Fibroblast of the aortic adventitia (primary cell): ENCODE measurements at regions not wholly inside any gene's neighbourhood (a gene's known extent, or its start where the extent isn't known, plus 50 kb on each side); places are given as distances from the start of the nearest gene placed in this dataset.

Experiments
- DNase-seq: peaks from one replicate; pipeline ENCODE4 v3.0.0-alpha.2; 2010; ENCODE audit warnings: low read depth
- H3K4me3 ChIP-seq: 2 replicates; pipeline ENCODE4 v1.5.1; 2011; ENCODE audit warnings: low read depth, mild to moderate bottlenecking, control low read depth, low read length, moderate library complexity
- CTCF ChIP-seq: IDR thresholded peaks from 2 replicates; pipeline ENCODE4 v1.5.1; 2011; ENCODE audit warnings: mild to moderate bottlenecking, low read length, control low read depth, inconsistent platforms; ENCODE audit not compliant: insufficient read depth

GRCh38 chr5:173480896-173481295, 135.6 kb downstream of the BOD1 start:
- no peak for TF ChIP-seq CTCF
- no peak for DNase-seq
- no peak overlapping the region for H3K4me3 ChIP-seq

DNA sequence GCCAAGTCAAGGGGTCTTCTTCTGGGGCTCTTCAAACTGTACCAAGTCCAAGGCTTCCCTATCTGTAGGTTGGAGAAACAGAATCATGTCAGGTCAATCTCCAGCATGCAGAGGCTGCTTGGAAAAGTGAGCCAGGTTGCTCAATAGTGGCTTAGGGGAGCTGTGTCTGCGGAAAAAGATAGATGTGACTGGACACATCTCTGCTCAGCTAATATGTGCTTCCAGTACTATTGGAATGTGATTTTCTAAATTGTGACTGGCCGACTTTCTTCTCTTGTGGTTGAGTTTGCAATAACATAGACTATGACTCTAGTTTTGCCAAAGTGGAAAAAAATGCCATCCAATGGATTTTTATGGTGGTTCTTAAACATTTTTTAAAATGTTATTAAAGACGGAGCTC, 136.7 kb downstream of the BOD1 start:
- no peak overlapping the region for H3K4me3 ChIP-seq
- TF ChIP-seq CTCF, result no peak
- peak; percentile 41 for DNase-seq

GRCh38 chr5:173477345-173478040, 139.0 kb downstream of the BOD1 start:
- H3K4me3 ChIP-seq, result no peak overlapping the region
- no peak for TF ChIP-seq CTCF

DNA sequence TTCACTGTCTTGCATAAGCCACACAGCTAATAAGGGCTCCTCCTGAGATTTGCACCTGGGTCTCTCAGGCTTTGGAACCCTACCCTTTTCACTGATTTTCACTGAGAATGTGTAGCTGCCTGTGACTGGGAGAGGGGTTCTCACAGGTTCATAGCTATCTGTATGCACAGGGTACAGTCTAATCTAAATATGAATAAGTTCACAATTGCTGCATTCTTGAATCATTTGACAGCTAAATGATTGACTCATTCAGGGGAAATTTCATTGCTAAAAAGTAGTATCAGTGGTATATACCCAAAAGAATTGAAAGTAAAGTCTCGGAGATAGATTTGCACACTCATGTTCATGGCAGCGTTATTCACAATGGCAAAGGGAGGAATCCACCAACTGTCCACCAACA, 140.7 kb downstream of the BOD1 start:
- DNase-seq, result no peak
- H3K4me3 ChIP-seq, result no peak overlapping the region
- TF ChIP-seq CTCF, result no peak

More at GRCh38 chr5:173477345-173478040, 139.0 kb downstream of the BOD1 start:
- peak; percentile 94 for DNase-seq

- no peak overlapping the region for H3K4me3 ChIP-seq
- DNase-seq, result peak; percentile 75
- TF ChIP-seq CTCF, result no peak
These were observed 141.6 kb downstream of the BOD1 start for GRCh38 chr5:173474881-173475287.

- TF ChIP-seq CTCF, result no peak
- H3K4me3 ChIP-seq, result no peak overlapping the region
- DNase-seq, result no peak
These were observed 143.2 kb downstream of the BOD1 start for GRCh38 chr5:173473288-173473687.

DNA sequence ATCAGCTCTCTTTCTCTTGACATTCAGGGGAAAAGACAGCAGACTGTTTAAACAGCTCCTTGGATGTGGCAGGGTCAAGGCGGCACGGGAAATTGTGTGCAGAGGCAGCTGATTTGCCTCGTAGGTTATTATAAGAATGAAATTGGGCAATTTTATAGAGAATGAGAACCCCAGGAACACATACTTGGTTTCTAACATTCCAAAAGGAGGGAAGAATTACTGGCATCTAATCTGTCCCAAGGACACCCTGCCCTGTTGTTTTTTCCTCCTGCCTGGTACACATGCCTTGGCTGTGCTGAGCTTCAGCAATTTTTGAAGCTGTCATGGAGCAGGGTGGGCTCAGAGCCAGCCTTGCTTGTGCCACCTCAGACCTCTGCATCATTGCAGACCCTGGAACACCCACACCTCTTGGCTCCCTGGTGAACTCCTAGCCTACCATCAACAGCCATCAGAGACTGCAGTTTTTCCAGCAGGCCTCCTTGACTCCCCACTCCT, 143.6 kb downstream of the BOD1 start:
- DNase-seq, result peak; percentile 65
- no peak for TF ChIP-seq CTCF
- H3K4me3 ChIP-seq, result no peak overlapping the region
